ENCODE measurements at regions not wholly inside any gene's neighbourhood (a gene's known extent, or its start where the extent isn't known, plus 50 kb on each side); places are given as distances from the start of the nearest gene placed in this dataset.
"Not testable (repeated sequence)": the region's sequence is repeated elsewhere in the genome, so short reads cannot be mapped to it uniquely, and the experiment has no call there.

- no peaks in the 10 kb centered on the region for H3K9me3 ChIP-seq (ENCODE audit: control insufficient read depth, insufficient read depth, low read length)
- no peak overlapping the region for H3K27ac ChIP-seq (ENCODE audit: low read depth, low read length)
- H3K27me3 ChIP-seq (ENCODE audit: control insufficient read depth, insufficient read depth, low read length) = no peaks in the 10 kb centered on the region
- no peak for TF ChIP-seq CTCF (IDR thresholded peaks at IDR 0.05; ENCODE audit: low read depth, low read length)
- no peak overlapping the region for H3K4me3 ChIP-seq (ENCODE audit: low read depth, low read length)
- DNase-seq (ENCODE audit: low read depth, low spot score) = no peak
- CTCF ChIA-PET = no interaction called here
- POLR2A ChIA-PET = no interaction called here
These were observed 82.5 kb upstream of the PITRM1 start for GRCh38 chr10:3255075-3255474.

- H3K4me3 ChIP-seq (ENCODE audit: low read depth, low read length); CTCF ChIA-PET; H3K27me3 ChIP-seq (ENCODE audit: control insufficient read depth, insufficient read depth, low read length); H3K9me3 ChIP-seq (ENCODE audit: control insufficient read depth, insufficient read depth, low read length); POLR2A ChIA-PET; H3K27ac ChIP-seq (ENCODE audit: low read depth, low read length); DNase-seq (ENCODE audit: low read depth, low spot score): not testable (repeated sequence)
These were observed 81.4 kb upstream of the PITRM1 start for GRCh38 chr10:3253974-3254373.

DNA sequence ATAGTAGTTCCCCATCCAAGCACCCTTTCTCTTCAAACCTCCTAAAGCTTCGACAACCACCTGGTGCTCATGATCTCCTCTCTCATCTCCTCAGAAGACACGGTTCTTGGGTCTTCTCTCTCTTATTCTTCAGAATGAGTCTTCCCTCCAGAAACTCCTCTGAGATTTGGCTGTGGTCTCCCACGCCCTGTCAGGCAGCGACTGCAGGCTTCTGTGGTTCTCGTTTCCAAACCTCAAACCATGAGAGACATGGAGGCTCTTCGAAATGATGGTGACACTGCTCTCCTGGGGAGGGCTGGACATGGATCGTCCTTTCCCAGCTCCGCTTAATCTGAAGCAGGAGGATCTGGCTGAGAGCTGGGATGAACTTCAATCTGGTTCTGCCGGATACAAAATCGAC lies 78.6 kb upstream of the PITRM1 start:
- CTCF ChIA-PET = no interaction called here
- Histone ChIP-seq H3K9me3 (ENCODE audit: control insufficient read depth, insufficient read depth, low read length) (no peaks in the 10 kb centered on the region), H3K27me3 (ENCODE audit: control insufficient read depth, insufficient read depth, low read length) (no peaks in the 10 kb centered on the region), H3K4me3 (ENCODE audit: low read depth, low read length) (no peak overlapping the region), H3K27ac (ENCODE audit: low read depth, low read length) (no peak overlapping the region)
- TF ChIP-seq CTCF (IDR thresholded peaks at IDR 0.05; ENCODE audit: low read depth, low read length) = no peak
- POLR2A ChIA-PET = interaction anchor here (0.6 kb wide), 1 partner anchor 881 kb away, joined by 10 read pairs; no protein-coding TSS in a partner anchor
- DNase-seq (ENCODE audit: low read depth, low spot score) = no peak

GRCh38 chr10:3249307-3249889 lies 76.8 kb upstream of the PITRM1 start:
- TF ChIP-seq CTCF (IDR thresholded peaks at IDR 0.05; ENCODE audit: low read depth, low read length) = no peak
- Histone ChIP-seq H3K9me3 (ENCODE audit: control insufficient read depth, insufficient read depth, low read length) (peaks cover 5% of the 10 kb centered on the region), H3K27ac (ENCODE audit: low read depth, low read length) (peak overlapping the region; percentile 85), H3K27me3 (ENCODE audit: control insufficient read depth, insufficient read depth, low read length) (no peaks in the 10 kb centered on the region), H3K4me3 (ENCODE audit: low read depth, low read length) (no peak overlapping the region; the same call in 1 of the 2 replicates)
- DNase-seq (ENCODE audit: low read depth, low spot score) = no peak
- CTCF ChIA-PET = interaction anchor here (0.6 to 1.3 kb wide), 4 partner anchors 10 to 465 kb away, joined by 3 read pairs; no protein-coding TSS in a partner anchor
- POLR2A ChIA-PET = interaction anchor here (0.7 to 1.9 kb wide), 4 partner anchors 217 to 536 kb away, joined by 3 to 6 read pairs (median 4); partner anchors contain the start of gene KLF6

DNA sequence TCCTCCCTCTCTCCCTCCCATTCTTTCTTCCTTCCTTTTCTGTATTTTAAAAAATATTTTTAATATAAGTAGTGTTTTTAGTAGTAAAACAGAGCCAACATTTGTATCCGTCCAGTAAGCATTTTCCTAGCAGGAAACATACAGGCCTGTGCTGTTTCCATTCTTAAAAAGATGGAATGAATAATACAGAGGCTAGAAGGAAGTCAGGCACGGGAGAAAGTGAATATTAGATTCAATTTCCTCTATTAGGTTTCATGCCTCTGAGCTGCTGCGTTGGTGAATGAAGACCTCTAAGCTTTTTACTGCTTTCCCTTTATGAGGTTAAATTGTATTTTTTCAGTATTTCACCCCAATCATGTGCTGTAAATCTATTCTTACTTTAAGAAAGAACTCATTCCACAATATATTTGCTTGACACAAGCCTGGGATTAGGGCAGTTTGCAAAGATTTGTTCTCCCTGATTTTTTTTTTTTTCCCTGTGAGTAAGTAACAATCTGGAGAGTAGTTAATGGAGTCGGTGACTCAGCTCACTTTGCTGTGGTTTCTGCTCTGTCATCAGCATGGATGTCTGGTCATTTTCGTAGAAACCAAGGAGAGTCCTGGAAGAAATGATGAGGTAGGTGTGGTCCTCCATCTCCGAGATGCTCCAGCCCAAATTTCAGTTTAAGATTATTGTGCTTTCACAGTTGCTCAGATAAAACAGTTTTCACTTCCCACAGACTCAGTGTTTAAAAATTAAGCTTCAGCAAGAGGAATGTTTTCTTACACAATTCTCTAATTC lies 76.1 kb upstream of the PITRM1 start:
- no peak for TF ChIP-seq CTCF (IDR thresholded peaks at IDR 0.05; ENCODE audit: low read depth, low read length)
- DNase-seq (ENCODE audit: low read depth, low spot score) = peak; percentile 79
- CTCF ChIA-PET = interaction anchor here (0.6 to 1.3 kb wide), 4 partner anchors 10 to 466 kb away, joined by 3 read pairs; no protein-coding TSS in a partner anchor
- Histone ChIP-seq H3K27ac (ENCODE audit: low read depth, low read length) (peak overlapping the region; percentile 85), H3K4me3 (ENCODE audit: low read depth, low read length) (no peak overlapping the region; the same call in 1 of the 2 replicates), H3K9me3 (ENCODE audit: control insufficient read depth, insufficient read depth, low read length) (peaks cover 5% of the 10 kb centered on the region), H3K27me3 (ENCODE audit: control insufficient read depth, insufficient read depth, low read length) (no peaks in the 10 kb centered on the region)
- POLR2A ChIA-PET = interaction anchor here (0.7 to 1.9 kb wide), 6 partner anchors 218 to 891 kb away, joined by 3 to 6 read pairs (median 3); partner anchors contain the start of gene KLF6

Data from AG04450 (cell line).